Femur (tissue), 1 donor: ENCODE measurements at regions not wholly inside any gene's neighbourhood (a gene's known extent, or its start where the extent isn't known, plus 50 kb on each side); places are given as distances from the start of the nearest gene placed in this dataset.

ENCODE experiments used
- DNase-seq: peaks from one replicate; pipeline ENCODE4 v3.0.0-alpha.2; 2017

- no peak for DNase-seq
Measured at GRCh38 chr5:82684659-82685058, 392.5 kb downstream of the TMEM167A start.

- peak; percentile 71 for DNase-seq
Measured at GRCh38 chr5:82684165-82684564, 393.0 kb downstream of the TMEM167A start.

- peak; percentile 30 for DNase-seq
Measured at GRCh38 chr5:82679660-82680059, 397.5 kb downstream of the TMEM167A start.

- DNase-seq = no peak
Measured at GRCh38 chr5:82676661-82677060, 398.5 kb upstream of the RPS23 start.

- no peak for DNase-seq
Measured at GRCh38 chr5:82674671-82675070, 396.5 kb upstream of the RPS23 start.

- no peak for DNase-seq
Measured at GRCh38 chr5:82673057-82673809, 395.1 kb upstream of the RPS23 start.

- DNase-seq = no peak
Measured at GRCh38 chr5:82670692-82671091, 392.5 kb upstream of the RPS23 start.

GRCh38 chr5:82669720-82670119 is 391.6 kb upstream of the RPS23 start:
- DNase-seq = no peak

- DNase-seq = no peak
Measured at GRCh38 chr5:82666312-82666711, 388.2 kb upstream of the RPS23 start.

- no peak for DNase-seq
Measured at GRCh38 chr5:82664732-82665131, 386.6 kb upstream of the RPS23 start.

- no peak for DNase-seq
Measured at GRCh38 chr5:82663225-82663624, 385.1 kb upstream of the RPS23 start.

GRCh38 chr5:82662340-82662739 is 384.2 kb upstream of the RPS23 start:
- no peak for DNase-seq

GRCh38 chr5:82661933-82662332 is 383.8 kb upstream of the RPS23 start:
- DNase-seq = no peak

GRCh38 chr5:82661462-82661861 is 383.3 kb upstream of the RPS23 start:
- no peak for DNase-seq

GRCh38 chr5:82659115-82659514 is 381.0 kb upstream of the RPS23 start:
- DNase-seq = no peak

GRCh38 chr5:82657033-82657699 is 379.0 kb upstream of the RPS23 start:
- no peak for DNase-seq

- DNase-seq = no peak
Measured at GRCh38 chr5:82656341-82656761, 378.2 kb upstream of the RPS23 start.

GRCh38 chr5:82655078-82655477 is 376.9 kb upstream of the RPS23 start:
- DNase-seq = no peak

GRCh38 chr5:82649943-82650342 is 371.8 kb upstream of the RPS23 start:
- no peak for DNase-seq

- DNase-seq = no peak
Measured at GRCh38 chr5:82644766-82645165, 366.6 kb upstream of the RPS23 start.

GRCh38 chr5:82644229-82644628 is 366.1 kb upstream of the RPS23 start:
- DNase-seq = no peak

- DNase-seq = no peak
Measured at GRCh38 chr5:82642313-82642712, 364.2 kb upstream of the RPS23 start.

- peak; percentile 79 for DNase-seq
Measured at GRCh38 chr5:82641331-82642003, 363.3 kb upstream of the RPS23 start.

GRCh38 chr5:82640916-82641315 is 362.8 kb upstream of the RPS23 start:
- no peak for DNase-seq
